NCI-H1048 (cell line): ENCODE measurements at regions not wholly inside any gene's neighbourhood (a gene's known extent, or its start where the extent isn't known, plus 50 kb on each side); places are given as distances from the start of the nearest gene placed in this dataset.
"Not testable (repeated sequence)": the region's sequence is repeated elsewhere in the genome, so short reads cannot be mapped to it uniquely, and the experiment has no call there.

Experiments
- DNase-seq: peaks from one replicate; lab custom pipeline; 2025; lab: John Stamatoyannopoulos, UW

- no peak for DNase-seq
Observed at GRCh38 chr6:14598017-14598864, 480.7 kb downstream of the CD83 start.

- DNase-seq = not testable (repeated sequence)
Observed at GRCh38 chr6:14600306-14600705, 482.7 kb downstream of the CD83 start.

- no peak for DNase-seq
Observed at GRCh38 chr6:14601490-14601889, 483.9 kb downstream of the CD83 start.

- DNase-seq = no peak
Observed at GRCh38 chr6:14606353-14606752, 488.8 kb downstream of the CD83 start.

GRCh38 chr6:14610141-14610540 is 492.6 kb downstream of the CD83 start:
- DNase-seq = no peak

- DNase-seq = no peak
Observed at GRCh38 chr6:14612016-14612980, 494.7 kb downstream of the CD83 start.

GRCh38 chr6:14614631-14615030 is 497.1 kb downstream of the CD83 start:
- DNase-seq = no peak

- DNase-seq = no peak
Observed at GRCh38 chr6:14616656-14617055, 499.1 kb downstream of the CD83 start.

GRCh38 chr6:14618759-14619418 is 501.3 kb downstream of the CD83 start:
- DNase-seq = no peak

GRCh38 chr6:14619419-14619781 is 501.8 kb downstream of the CD83 start:
- no peak for DNase-seq

- DNase-seq = no peak
Observed at GRCh38 chr6:14620522-14620921, 502.9 kb downstream of the CD83 start.

GRCh38 chr6:14621518-14621917 is 503.9 kb downstream of the CD83 start:
- no peak for DNase-seq

GRCh38 chr6:14622085-14622484 is 504.5 kb downstream of the CD83 start:
- DNase-seq = no peak

- DNase-seq = no peak
Observed at GRCh38 chr6:14622909-14623505, 505.4 kb downstream of the CD83 start.

- DNase-seq = no peak
Observed at GRCh38 chr6:14625173-14625895, 507.8 kb downstream of the CD83 start.

GRCh38 chr6:14626556-14626955 is 509.0 kb downstream of the CD83 start:
- no peak for DNase-seq

- DNase-seq = no peak
Observed at GRCh38 chr6:14630016-14630415, 512.4 kb downstream of the CD83 start.

- DNase-seq = no peak
Observed at GRCh38 chr6:14633479-14633878, 515.9 kb downstream of the CD83 start.

GRCh38 chr6:14634072-14634471 is 516.5 kb downstream of the CD83 start:
- no peak for DNase-seq

GRCh38 chr6:14635195-14635594 is 517.6 kb downstream of the CD83 start:
- DNase-seq = no peak

GRCh38 chr6:14635934-14636591 is 518.5 kb downstream of the CD83 start:
- no peak for DNase-seq
